AG04449 (cell line): ENCODE measurements at regions not wholly inside any gene's neighbourhood (a gene's known extent, or its start where the extent isn't known, plus 50 kb on each side); places are given as distances from the start of the nearest gene placed in this dataset.

Experiments used
- CTCF ChIA-PET: fragments of 350-600 bp; formaldehyde crosslinking; extraction: SDS; loops from one replicate; lab custom pipeline; 2021; ENCODE audit warnings: antibody characterized with exemption; lab: Yijun Ruan, JAX
- POLR2A ChIA-PET: fragments of 400-600, 350-600 bp; formaldehyde crosslinking; extraction: SDS; loops from one replicate; lab custom pipeline; 2020; ENCODE audit warnings: antibody characterized with exemption, inconsistent platforms; lab: Yijun Ruan, JAX
- DNase-seq: peaks from one replicate; pipeline ENCODE4 v3.0.0-alpha.2; 2010; ENCODE audit warnings: low read depth, low spot score
- H3K4me3 ChIP-seq: 2 replicates; pipeline ENCODE4 v1.5.1; 2011; ENCODE audit warnings: low read depth, mild to moderate bottlenecking, control low read depth, low read length
- TF ChIP-seq, protein P1 (sequence below): IDR thresholded peaks from one replicate; pipeline ENCODE4 v1.5.1; 2011; ENCODE audit warnings: mild to moderate bottlenecking, moderate library complexity, low read length, control low read depth, inconsistent platforms; ENCODE audit not compliant: insufficient read depth; ENCODE audit errors: missing control alignments

DNA sequence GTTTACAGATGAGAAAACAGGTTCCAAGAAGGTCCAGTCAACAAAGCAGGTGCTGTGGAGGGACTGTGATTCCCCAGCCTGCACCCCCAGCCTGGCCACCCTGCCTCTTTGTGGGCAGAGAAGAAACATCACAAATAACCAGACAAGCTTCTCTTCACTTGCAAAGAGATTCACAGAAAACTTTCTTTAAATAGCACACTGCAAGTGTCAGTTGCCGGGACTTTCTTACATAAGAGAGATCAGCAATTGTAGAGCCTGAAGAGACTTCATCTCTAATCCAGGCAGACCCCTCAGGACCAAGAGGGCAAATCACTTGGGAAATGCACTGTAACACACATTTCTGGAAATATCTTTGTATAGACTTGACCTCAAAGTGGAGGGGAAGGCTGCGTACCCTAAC is 207.9 kb upstream of the CHRNA7 start:
- TF ChIP-seq, protein P1, sequence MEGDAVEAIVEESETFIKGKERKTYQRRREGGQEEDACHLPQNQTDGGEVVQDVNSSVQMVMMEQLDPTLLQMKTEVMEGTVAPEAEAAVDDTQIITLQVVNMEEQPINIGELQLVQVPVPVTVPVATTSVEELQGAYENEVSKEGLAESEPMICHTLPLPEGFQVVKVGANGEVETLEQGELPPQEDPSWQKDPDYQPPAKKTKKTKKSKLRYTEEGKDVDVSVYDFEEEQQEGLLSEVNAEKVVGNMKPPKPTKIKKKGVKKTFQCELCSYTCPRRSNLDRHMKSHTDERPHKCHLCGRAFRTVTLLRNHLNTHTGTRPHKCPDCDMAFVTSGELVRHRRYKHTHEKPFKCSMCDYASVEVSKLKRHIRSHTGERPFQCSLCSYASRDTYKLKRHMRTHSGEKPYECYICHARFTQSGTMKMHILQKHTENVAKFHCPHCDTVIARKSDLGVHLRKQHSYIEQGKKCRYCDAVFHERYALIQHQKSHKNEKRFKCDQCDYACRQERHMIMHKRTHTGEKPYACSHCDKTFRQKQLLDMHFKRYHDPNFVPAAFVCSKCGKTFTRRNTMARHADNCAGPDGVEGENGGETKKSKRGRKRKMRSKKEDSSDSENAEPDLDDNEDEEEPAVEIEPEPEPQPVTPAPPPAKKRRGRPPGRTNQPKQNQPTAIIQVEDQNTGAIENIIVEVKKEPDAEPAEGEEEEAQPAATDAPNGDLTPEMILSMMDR, result no peak
- CTCF ChIA-PET, result no interaction called here
- no peak overlapping the region for H3K4me3 ChIP-seq
- POLR2A ChIA-PET, result no interaction called here
- no peak for DNase-seq

DNA sequence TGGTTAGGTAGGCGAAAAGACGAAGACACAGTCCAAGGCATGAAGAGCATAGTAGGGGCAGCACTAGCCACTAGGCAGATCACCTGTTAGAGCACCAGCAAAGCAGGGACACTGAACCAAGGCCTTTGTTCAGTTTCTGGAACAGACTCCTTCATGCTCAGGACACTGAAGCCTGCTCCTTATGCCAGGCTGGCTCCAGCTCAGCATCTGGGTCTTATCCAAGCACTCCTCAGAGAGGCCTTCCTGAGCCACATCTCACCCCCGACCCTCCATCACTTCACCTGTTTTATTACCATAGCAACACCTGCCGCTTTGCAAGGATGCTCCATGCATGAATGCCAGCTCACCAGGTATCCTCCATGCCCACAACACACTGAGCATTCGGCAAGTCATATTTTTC is 206.3 kb upstream of the CHRNA7 start:
- POLR2A ChIA-PET, result no interaction called here

DNA sequence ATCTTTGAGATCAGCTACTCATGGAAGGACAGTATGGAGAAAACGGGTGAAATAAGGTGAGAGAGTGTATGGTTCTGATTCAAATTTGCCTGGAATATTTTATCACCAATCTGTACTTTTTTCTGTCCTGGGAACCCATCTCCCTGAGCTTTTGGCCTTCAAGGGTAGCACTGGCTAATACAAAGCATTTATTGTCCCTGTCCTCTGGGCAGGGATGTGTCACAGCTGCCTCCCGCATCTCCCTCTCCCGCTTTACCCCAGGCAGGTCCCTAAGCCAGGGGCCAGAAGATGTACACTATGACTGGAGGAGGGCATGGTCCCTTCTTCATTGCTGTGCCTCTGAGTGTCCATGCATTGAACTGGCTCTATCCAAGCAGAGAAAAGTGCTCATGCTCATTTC is 201.7 kb upstream of the CHRNA7 start:
- POLR2A ChIA-PET, result no interaction called here
- CTCF ChIA-PET, result no interaction called here

More for the DNA sequence above, 206.3 kb upstream of the CHRNA7 start:
- CTCF ChIA-PET, result no interaction called here
- no peak for DNase-seq
- TF ChIP-seq, protein P1, result no peak
- H3K4me3 ChIP-seq, result no peak overlapping the region

DNA sequence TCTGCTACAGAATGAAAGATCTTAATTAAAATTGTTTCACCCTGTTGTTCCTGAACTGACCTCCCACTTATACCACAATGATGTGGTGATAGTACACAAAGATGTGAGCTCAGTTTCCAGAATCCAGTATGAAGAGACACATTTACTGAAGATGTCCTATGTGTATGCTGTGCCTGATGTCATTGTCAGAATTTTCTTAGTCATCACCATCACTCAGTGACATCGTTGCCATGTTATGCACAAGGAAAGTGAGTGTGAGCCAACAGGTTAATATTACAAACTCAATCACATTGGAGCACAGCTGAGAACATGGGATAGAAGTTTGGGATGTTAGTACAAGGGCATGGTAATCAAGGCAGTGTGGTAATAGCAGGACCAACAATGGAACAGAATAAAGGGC is 199.7 kb upstream of the CHRNA7 start:
- POLR2A ChIA-PET, result no interaction called here
- H3K4me3 ChIP-seq, result no peak overlapping the region
- no peak for DNase-seq
- CTCF ChIA-PET, result no interaction called here
- TF ChIP-seq, protein P1, result no peak

More for the DNA sequence above, 201.7 kb upstream of the CHRNA7 start:
- DNase-seq, result no peak
- no peak overlapping the region for H3K4me3 ChIP-seq
- TF ChIP-seq, protein P1, result no peak

DNA sequence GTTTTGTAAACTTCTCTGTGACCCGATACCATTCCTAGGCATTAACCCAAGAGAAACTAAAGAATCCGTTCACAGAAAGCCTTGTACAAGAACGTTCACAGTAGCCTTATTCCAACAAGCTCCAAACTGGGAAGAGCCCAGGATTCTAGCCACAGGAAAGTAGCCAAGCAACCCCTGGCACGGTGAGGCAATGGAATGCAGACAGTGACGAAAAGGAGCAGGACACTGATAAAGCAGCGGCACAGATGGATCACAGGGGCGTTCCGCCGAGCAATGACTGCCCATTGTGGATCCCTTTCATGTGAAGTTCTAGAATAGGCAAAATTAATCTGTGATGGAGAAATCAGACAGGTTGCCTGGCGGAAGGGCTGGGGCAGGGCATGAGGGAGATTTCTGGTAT is 198.7 kb upstream of the CHRNA7 start:
- no peak for DNase-seq
- ChIA-PET POLR2A (no interaction called here), CTCF (no interaction called here)
- no peak overlapping the region for H3K4me3 ChIP-seq
- TF ChIP-seq, protein P1, result no peak

DNA sequence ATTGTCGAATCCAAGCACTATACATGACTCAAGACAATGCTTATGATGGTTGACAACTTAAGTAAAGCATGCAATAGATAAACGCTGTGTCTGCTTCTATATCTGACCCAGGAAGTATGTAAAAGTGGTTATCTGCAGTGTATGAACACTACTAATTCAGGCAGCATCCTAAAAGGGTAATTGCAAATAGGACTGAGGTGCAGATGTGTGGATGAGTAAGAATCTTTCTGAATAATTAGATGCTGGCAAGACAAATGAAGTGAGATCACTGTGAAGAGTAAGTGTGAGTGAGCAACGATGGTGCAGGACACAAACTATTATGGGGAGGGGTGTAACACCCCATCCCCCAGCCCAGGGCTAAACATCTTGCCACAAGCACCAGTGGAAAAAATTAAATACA is 195.7 kb upstream of the CHRNA7 start:
- ChIA-PET CTCF (no interaction called here), POLR2A (no interaction called here)
- TF ChIP-seq, protein P1, result no peak
- H3K4me3 ChIP-seq, result no peak overlapping the region
- no peak for DNase-seq

DNA sequence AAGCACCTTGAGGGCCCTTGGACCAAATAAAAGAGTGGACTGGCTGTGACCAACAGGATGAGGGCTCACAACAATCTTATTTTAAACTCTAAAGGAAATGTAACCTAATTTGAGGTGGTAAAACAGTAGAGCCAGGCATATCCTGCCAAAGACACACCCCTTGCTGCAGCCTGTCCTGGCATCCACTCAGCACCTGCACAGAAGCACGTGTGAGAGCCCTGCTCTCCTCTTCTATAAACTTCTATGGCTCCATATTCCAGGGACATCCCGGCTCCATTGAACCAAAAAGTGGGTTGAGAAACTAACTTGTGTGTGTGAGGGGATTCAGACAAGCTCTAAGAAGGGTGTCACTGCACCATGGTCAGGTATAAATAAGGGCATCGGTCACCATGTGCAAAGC is 190.9 kb upstream of the CHRNA7 start:
- ChIA-PET POLR2A (no interaction called here), CTCF (no interaction called here)
- DNase-seq, result no peak
- no peak overlapping the region for H3K4me3 ChIP-seq
- TF ChIP-seq, protein P1, result no peak
